GM18909 (cell line): ENCODE measurements at regions not wholly inside any gene's neighbourhood (a gene's known extent, or its start where the extent isn't known, plus 50 kb on each side); places are given as distances from the start of the nearest gene placed in this dataset.
"Not testable (repeated sequence)": the region's sequence is repeated elsewhere in the genome, so short reads cannot be mapped to it uniquely, and the experiment has no call there.

ENCODE experiments used
- ATAC-seq: cut with Tn5 transposase; IDR thresholded peaks from one replicate; pipeline ENCODE4 v1.9.1; 2021; ENCODE audit warnings: mild to moderate bottlenecking; ENCODE audit not compliant: unreplicated experiment, poor library complexity

DNA sequence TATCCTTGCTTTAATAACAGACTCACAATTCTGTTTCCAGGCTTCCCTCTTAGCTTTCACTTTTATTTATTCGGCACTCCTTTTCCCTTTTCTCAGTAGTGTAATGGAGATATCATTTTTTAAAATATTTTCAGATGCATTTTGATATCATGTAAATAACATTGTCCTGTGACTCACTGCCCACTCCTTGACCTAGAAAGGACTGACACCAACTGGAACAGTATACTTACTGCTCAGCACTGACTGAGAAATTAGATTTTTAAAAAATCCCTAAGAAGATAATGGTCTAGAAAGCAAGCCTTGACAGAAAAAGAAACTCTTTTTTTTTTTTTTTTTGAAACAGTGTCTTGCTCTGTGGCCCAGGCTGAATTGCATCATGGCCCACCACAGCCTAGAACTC is 118.0 kb upstream of the FSCB start:
- no peak for ATAC-seq

DNA sequence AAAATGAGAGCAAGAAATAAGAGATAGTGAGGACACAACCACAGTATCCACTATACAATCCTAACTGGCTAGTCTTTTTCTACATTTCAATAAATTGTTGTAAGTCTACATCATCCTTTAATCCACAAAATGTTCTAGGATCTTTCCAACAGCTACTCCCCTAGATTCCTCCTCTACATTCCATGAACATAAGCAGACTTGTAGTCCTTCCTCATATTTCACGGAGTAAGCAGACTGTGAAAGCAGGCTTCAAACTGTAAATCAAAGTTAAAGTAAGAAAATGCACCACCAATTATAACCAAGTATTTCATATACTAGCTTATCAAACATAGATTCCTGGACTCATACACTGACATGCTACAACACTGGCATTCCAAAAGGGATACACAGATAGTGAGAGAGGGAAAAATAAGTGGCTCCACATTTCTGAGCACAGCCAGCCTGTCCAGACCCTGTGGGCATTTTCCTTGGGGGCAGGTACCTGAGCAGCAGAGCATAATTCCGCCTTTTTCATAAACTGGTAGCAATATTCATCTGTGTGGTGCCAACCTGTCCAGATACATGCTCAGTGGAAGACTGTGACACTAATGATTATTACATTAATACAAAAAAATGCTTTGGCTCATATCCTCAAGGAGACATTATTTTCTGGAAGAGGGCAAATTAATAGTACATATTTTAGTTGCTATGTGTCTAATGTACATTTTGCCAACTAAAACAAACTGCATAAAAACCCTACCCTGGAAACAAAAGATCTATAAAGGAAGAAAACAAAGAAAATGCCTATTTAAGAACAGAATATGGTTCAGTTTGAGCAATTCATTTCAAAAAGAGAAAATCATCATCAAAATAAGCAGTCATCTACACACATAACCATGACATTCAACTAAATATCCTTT is 113.3 kb upstream of the FSCB start:
- ATAC-seq: no peak

DNA sequence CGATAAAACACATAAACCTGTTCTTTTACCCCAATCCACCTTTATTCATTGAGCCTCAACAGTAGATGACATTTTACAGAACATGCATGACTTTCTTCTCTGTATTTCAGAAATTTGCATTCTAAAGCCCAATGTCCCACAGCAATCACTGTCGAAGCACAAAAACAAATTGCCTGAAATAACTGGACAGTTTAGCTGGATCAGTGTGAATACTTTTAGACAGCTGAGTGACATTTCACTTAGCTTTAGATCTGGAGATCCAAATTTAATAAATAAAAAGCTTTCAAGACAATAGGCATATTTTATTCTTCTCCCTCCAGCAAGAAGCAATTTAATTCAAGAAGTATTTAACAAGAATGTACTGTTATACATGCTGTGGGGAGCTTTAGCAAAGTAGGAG is 109.1 kb upstream of the FSCB start:
- ATAC-seq: no peak

GRCh38 chr14:44613061-44613712 is 106.1 kb upstream of the FSCB start:
- no peak for ATAC-seq

GRCh38 chr14:44612002-44612401 is 104.9 kb upstream of the FSCB start:
- no peak for ATAC-seq

DNA sequence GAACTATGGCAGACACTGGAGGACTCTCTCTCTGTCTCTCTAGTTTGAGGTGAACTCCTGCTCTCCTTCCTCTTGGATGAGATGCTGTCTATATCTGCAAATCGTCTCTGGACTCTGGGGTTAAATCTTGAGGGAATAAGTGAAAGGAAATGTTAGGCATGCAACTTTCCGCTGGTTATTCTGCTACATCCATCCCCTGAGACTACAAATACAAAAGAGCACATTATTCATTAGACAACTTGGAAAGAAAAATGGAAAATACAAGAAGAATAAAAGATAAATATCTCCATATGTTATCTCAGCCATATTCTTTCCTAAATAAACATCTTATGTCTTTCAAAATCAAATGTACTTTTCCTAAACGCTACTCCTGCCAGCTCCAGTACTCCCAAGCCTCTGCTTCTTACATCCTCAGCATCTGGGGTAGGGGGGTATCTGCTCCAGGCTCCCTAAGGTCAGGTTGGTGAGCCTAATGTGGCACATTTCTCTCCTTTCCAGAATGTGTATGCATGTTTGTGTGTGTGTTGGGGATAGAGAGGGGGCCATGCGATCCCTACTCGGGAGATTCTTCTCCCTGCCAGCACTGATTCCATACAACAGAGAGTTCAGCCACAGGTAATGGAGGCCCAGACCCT is 102.9 kb upstream of the FSCB start:
- ATAC-seq: no peak

DNA sequence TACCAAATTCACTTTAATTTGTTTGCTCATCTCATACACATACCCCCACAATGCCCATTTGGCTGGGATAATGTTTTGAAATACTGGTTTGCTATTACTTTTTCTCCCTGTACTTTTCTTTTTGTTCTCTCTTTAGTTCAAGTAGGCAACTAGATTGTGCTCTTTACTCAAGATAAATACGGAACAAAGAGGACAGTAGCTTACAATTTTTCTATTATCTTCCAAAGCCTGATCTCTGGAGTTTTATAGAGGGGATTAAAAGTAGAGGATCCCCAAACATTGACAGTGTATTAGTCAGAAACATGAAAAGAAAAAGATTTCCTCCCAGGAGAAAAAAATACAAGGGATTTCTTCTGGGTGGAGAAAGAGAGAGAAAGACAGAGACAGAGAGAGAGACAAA is 102.1 kb upstream of the FSCB start:
- ATAC-seq: no peak

DNA sequence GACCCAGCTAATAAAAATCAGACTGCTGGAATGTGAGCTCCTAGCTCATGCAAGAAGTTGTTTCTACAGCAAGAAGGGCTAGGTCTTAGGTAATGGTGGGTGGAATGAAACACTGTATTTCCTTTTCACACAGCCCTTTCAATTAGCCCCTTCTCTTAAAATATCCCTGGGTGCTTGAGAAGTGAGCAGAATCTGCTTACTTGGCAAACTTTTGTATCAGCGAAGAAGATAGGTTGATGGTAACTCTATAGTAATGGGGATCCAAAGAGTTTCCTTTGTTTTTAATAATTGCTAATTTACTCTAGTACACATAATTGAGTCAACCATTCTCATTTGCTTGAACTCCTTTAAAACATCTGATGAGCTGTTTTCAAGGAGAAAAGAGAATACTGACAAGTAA is 100.6 kb upstream of the FSCB start:
- no peak for ATAC-seq

- ATAC-seq: no peak
Observed at GRCh38 chr14:44606576-44606975, 99.5 kb upstream of the FSCB start.

- not testable (repeated sequence) for ATAC-seq
Observed at GRCh38 chr14:44601266-44601665, 94.2 kb upstream of the FSCB start.

- ATAC-seq: no peak
Observed at GRCh38 chr14:44589180-44589579, 82.1 kb upstream of the FSCB start.

DNA sequence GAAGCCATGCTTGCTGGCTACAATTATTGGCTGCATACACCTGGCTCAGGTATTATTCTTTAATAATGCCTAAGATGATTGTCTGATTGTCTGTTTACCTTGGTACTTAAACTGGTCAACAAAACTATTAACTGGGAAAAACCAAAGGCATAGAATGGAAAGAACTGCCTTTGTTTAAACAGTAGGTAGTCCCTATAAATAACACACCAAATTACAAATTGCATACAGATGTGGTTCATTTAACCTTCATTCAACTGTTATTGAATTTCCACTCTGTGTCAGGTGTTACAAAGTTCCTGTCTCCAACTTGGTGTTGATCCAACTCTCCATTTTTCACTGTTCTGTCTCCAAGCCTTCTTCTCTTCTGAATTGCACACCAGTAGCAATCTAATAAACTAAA is 79.8 kb upstream of the FSCB start:
- ATAC-seq: no peak

GRCh38 chr14:44576356-44576755 is 69.3 kb upstream of the FSCB start:
- no peak for ATAC-seq

DNA sequence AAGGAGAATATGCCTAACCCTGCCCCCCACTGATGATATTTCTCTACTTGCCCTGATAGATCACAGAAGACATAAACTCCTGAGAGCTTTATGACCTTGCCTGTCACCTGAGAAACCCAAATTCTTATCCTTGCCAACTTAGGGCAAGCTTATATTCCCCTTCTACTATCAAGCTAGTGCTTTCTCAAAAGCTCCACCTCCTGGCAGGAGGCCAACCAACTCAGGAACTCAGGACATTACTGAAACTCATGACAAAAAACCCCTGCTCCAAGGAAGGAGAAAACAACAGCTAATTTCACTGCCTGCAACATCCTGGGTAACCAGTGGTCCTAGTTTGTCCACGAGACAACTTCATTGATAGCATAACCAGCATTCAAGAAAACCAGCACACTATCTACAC is 60.9 kb upstream of the FSCB start:
- no peak for ATAC-seq

DNA sequence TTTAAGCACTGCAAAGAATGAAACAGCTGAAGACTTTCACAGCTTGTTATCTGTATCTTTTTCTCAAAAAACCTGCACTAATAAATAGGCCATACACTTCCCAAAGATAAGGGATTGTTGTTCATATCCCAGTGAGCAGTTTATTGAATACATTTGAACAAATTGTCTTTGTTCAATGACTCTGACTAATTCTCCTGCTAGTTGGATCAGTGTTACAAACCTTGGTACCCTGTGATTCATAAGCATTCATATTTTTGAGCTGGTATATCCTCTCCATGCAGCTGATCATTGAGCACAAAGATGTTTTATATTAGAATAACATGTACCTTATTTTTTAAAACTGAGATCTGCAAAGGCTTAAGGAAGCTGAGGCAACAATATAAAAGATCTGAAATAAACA is 58.9 kb upstream of the FSCB start:
- ATAC-seq: no peak

DNA sequence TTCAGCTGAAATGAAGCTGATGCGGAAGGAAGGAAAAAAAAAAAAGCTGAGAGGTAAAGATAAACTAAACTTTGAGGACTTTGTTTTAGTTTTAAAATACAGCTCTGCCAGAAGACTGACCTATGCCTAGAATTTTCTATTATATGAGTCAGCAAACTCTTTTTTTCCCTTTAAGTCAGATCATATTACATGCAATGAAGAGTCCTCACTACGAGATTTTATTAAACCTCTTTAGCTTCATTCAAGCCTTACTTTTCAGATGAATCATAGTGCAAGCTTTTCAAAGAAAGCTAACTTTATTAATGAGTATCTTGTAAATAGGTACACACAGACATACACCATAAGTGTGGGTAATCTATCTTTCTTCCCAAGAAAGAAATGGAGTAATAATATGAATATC is 57.8 kb upstream of the FSCB start:
- ATAC-seq: no peak
